SK-N-SH (cell line): ENCODE measurements at regions not wholly inside any gene's neighbourhood (a gene's known extent, or its start where the extent isn't known, plus 50 kb on each side); places are given as distances from the start of the nearest gene placed in this dataset.

Experiments used
- CTCF ChIP-seq: fragments of 200-600 bp; sonication (generic); IDR thresholded peaks from 2 replicates; pipeline ENCODE4 v1.6.1; 2017; ENCODE audit warnings: antibody characterized with exemption, mild to moderate bottlenecking, moderate library complexity
- EP300 ChIP-seq, 2 experiments: IDR thresholded peaks; 2 replicates each; pipeline versions ENCODE4 v1.4.0 to v1.6.1; 2012; ENCODE audit warnings: borderline replicate concordance in 1 of 2, low read depth in 1 of 2, low read length in 1 of 2
- EZH2phosphoT487 ChIP-seq: fragments of 200-600 bp; sonication (generic); IDR thresholded peaks from 2 replicates; pipeline ENCODE4 v1.6.1; 2017; ENCODE audit warnings: low read depth, mixed run types, mild to moderate bottlenecking, antibody characterized with exemption, moderate library complexity, borderline replicate concordance
- GABPA ChIP-seq: IDR thresholded peaks from 2 replicates; pipeline ENCODE4 v1.4.0; 2012; ENCODE audit warnings: low read depth, mild to moderate bottlenecking
- POLR2AphosphoS5 ChIP-seq: IDR thresholded peaks from 2 replicates; pipeline ENCODE4 v1.6.1; 2012; ENCODE audit warnings: low read depth, low read length
- TAF1 ChIP-seq: IDR thresholded peaks from 2 replicates; pipeline ENCODE4 v1.6.1; 2012; ENCODE audit warnings: low read depth, mild to moderate bottlenecking, low read length, moderate library complexity, borderline replicate concordance
- USF1 ChIP-seq: IDR thresholded peaks from 2 replicates; pipeline ENCODE4 v1.4.0; 2012; ENCODE audit warnings: low read depth, borderline replicate concordance
- ZBTB33 ChIP-seq: IDR thresholded peaks from 2 replicates; pipeline ENCODE4 v1.4.0; 2012; ENCODE audit warnings: low read depth, borderline replicate concordance

GRCh38 chr10:3977761-3978160 is 192.8 kb upstream of the KLF6 start:
- TF ChIP-seq POLR2AphosphoS5 (no peak), EP300 (IDR thresholded peaks at IDR 0.05; ENCODE audit: borderline replicate concordance in 1 of 2, low read depth in 1 of 2, low read length in 1 of 2) (no peak), CTCF (no peak), GABPA (no peak), USF1 (no peak), TAF1 (no peak), ZBTB33 (no peak), EZH2phosphoT487 (no peak)
